ENCODE measurements at regions not wholly inside any gene's neighbourhood (a gene's known extent, or its start where the extent isn't known, plus 50 kb on each side); places are given as distances from the start of the nearest gene placed in this dataset.

GRCh38 chr12:13788626-13789025, 192.8 kb downstream of the GRIN2B start:
- no peak overlapping the region for H3K27ac ChIP-seq (replicated peaks)
- no peak for TF ChIP-seq CTCF (IDR thresholded peaks at IDR 0.05; ENCODE audit: borderline replicate concordance)
- H3K9me3 ChIP-seq (replicated peaks): no peaks in the 10 kb centered on the region
- peaks cover 12% of the 10 kb centered on the region for H3K27me3 ChIP-seq (ENCODE audit: low read depth)
- no peak overlapping the region for H3K4me3 ChIP-seq
- intact Hi-C loops (cut with micrococcal nuclease): no loop called here
- no peaks in the 10 kb centered on the region for H3K4me1 ChIP-seq
- DNase-seq: no peak
- H3K36me3 ChIP-seq: no peaks in the 10 kb centered on the region

DNA sequence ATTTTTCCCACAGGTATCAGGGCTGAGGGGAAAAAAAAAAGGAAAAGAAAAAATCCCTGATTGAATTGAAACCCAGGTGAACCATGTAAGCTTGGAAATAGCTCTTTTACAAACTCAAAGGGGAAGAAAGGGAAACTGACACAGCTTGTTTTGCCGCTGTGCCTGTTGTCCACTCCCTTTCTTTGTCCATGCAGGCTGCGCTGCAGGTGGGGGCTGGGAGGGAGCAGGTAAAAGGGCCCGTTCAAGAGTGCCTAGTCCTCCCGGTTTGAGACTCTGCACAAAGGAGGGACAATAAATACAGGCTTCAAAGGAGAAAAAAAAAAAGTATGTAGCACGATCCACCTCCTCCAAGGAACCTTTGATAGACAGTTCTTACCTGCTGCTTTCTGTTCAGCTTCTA, 194.8 kb downstream of the GRIN2B start:
- H3K9me3 ChIP-seq (replicated peaks): no peaks in the 10 kb centered on the region
- no peak for TF ChIP-seq CTCF (IDR thresholded peaks at IDR 0.05; ENCODE audit: borderline replicate concordance)
- peaks cover 12% of the 10 kb centered on the region for H3K27me3 ChIP-seq (ENCODE audit: low read depth)
- H3K4me3 ChIP-seq: no peak overlapping the region
- intact Hi-C loops (cut with micrococcal nuclease): no loop called here
- H3K36me3 ChIP-seq: no peaks in the 10 kb centered on the region
- H3K4me1 ChIP-seq: no peaks in the 10 kb centered on the region
- H3K27ac ChIP-seq (replicated peaks): no peak overlapping the region
- no peak for DNase-seq

- peaks cover 12% of the 10 kb centered on the region for H3K27me3 ChIP-seq (ENCODE audit: low read depth)
- intact Hi-C loops (cut with micrococcal nuclease): no loop called here
- DNase-seq: peak; percentile 21
Observed at GRCh38 chr12:13784504-13784903, 196.9 kb downstream of the GRIN2B start.

GRCh38 chr12:13780453-13780852, 200.9 kb downstream of the GRIN2B start:
- Histone ChIP-seq H3K9me3 (replicated peaks) (no peaks in the 10 kb centered on the region), H3K4me3 (no peak overlapping the region), H3K36me3 (no peaks in the 10 kb centered on the region), H3K27ac (replicated peaks) (no peak overlapping the region), H3K4me1 (no peaks in the 10 kb centered on the region), H3K27me3 (ENCODE audit: low read depth) (peaks cover 5% of the 10 kb centered on the region)
- DNase-seq: no peak
- intact Hi-C loops (cut with micrococcal nuclease): no loop called here
- TF ChIP-seq CTCF (IDR thresholded peaks at IDR 0.05; ENCODE audit: borderline replicate concordance): no peak

More at GRCh38 chr12:13784504-13784903, 196.9 kb downstream of the GRIN2B start:
- no peaks in the 10 kb centered on the region for H3K9me3 ChIP-seq (replicated peaks)
- TF ChIP-seq CTCF (IDR thresholded peaks at IDR 0.05; ENCODE audit: borderline replicate concordance): no peak
- no peak overlapping the region for H3K27ac ChIP-seq (replicated peaks)
- H3K4me3 ChIP-seq: no peak overlapping the region
- no peaks in the 10 kb centered on the region for H3K4me1 ChIP-seq
- H3K36me3 ChIP-seq: no peaks in the 10 kb centered on the region

DNA sequence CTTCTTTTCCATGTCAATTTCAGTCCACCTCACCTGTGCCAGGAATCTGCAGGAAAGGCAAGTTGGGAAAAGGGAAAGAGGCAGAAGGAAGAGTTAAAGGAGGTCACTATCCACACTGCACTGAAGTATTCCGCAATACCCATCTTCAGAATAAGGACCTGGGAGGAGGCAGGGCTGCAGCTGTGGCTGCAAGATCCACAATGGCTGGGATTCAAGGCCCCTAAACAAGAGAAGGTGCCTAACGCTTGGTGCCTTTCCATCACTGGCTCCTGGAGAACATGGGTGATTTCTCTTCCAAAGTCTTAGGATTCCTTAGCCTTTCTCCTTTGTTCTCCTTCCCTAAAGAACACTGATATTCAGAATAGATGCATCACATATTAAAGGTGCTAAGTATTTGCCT, 204.0 kb downstream of the GRIN2B start:
- no peak for TF ChIP-seq CTCF (IDR thresholded peaks at IDR 0.05; ENCODE audit: borderline replicate concordance)
- H3K9me3 ChIP-seq (replicated peaks): no peaks in the 10 kb centered on the region
- no peaks in the 10 kb centered on the region for H3K36me3 ChIP-seq
- no peak for DNase-seq
- H3K27ac ChIP-seq (replicated peaks): no peak overlapping the region
- intact Hi-C loops (cut with micrococcal nuclease): no loop called here
- H3K4me1 ChIP-seq: no peaks in the 10 kb centered on the region
- no peak overlapping the region for H3K4me3 ChIP-seq
- peaks cover 8% of the 10 kb centered on the region for H3K27me3 ChIP-seq (ENCODE audit: low read depth)

DNA sequence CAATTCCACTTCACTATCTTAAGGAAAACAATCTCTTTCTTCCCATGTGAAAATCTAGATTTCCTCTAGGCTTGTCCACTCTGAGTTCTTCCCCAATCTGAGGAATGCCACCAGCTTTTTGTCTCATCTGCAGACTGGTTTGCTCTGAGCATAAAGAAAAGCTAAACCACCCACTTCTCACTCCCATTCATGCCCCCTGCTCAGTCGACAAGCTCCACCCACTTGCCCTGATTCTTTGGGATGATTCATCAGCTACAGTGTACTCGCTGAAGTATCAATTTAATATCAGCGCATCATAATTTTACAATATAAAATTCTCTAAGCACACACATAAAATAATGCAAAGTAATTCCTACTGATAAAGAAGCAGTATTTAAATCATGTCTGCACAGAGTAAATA, 209.1 kb downstream of the GRIN2B start:
- no peak overlapping the region for H3K4me3 ChIP-seq
- no peaks in the 10 kb centered on the region for H3K36me3 ChIP-seq
- peaks cover 7% of the 10 kb centered on the region for H3K27me3 ChIP-seq (ENCODE audit: low read depth)
- DNase-seq: no peak
- H3K27ac ChIP-seq (replicated peaks): no peak overlapping the region
- no peaks in the 10 kb centered on the region for H3K9me3 ChIP-seq (replicated peaks)
- intact Hi-C loops (cut with micrococcal nuclease): no loop called here
- H3K4me1 ChIP-seq: no peaks in the 10 kb centered on the region
- TF ChIP-seq CTCF (IDR thresholded peaks at IDR 0.05; ENCODE audit: borderline replicate concordance): no peak
